RWPE2 (cell line): ENCODE measurements at regions not wholly inside any gene's neighbourhood (a gene's known extent, or its start where the extent isn't known, plus 50 kb on each side); places are given as distances from the start of the nearest gene placed in this dataset.

Experiments
- ATAC-seq: fragments of 200-7000 bp; cut with Tn5 transposase; 3 replicates; pipeline ENCODE4 v1.9.1; 2021; ENCODE audit warnings: low read depth
- DNase-seq: peaks from one replicate; pipeline ENCODE4 v3.0.0-alpha.2; 2020; ENCODE audit warnings: low spot score
- H3K27ac ChIP-seq: fragments of 450-650 bp; 2 replicates; pipeline ENCODE4 v1.5.1; 2017; ENCODE audit warnings: mild to moderate bottlenecking; ENCODE audit not compliant: poor library complexity, severe bottlenecking
- H3K27me3 ChIP-seq: fragments of 250-450 bp; sonication (Bioruptor Pico); 2 replicates; pipeline ENCODE4 v1.5.1; 2021; ENCODE audit warnings: mild to moderate bottlenecking, moderate library complexity; ENCODE audit not compliant: insufficient read depth, poor library complexity, severe bottlenecking
- H3K36me3 ChIP-seq: fragments of 250-450 bp; sonication (Bioruptor Pico); 2 replicates; pipeline ENCODE4 v1.5.1; 2020; ENCODE audit warnings: low read depth, mild to moderate bottlenecking, moderate library complexity
- H3K4me1 ChIP-seq: fragments of 250-450 bp; sonication (Bioruptor Pico); 2 replicates; pipeline ENCODE4 v1.5.1; 2021; ENCODE audit warnings: mild to moderate bottlenecking, moderate library complexity; ENCODE audit not compliant: insufficient read depth, poor library complexity, severe bottlenecking
- H3K4me3 ChIP-seq: fragments of 250-450 bp; sonication (Bioruptor Pico); 2 replicates; pipeline ENCODE4 v1.5.1; 2021; ENCODE audit warnings: mild to moderate bottlenecking, moderate library complexity; ENCODE audit not compliant: severe bottlenecking
- H3K9me3 ChIP-seq: fragments of 250-450 bp; sonication (Bioruptor Pico); 2 replicates; pipeline ENCODE4 v1.5.1; 2021; ENCODE audit warnings: mild to moderate bottlenecking, moderate library complexity; ENCODE audit not compliant: severe bottlenecking
- TF ChIP-seq, protein P1 (sequence below): fragments of 450-650 bp; IDR thresholded peaks from one replicate; pipeline ENCODE4 v1.5.1; 2017; ENCODE audit warnings: mild to moderate bottlenecking, moderate library complexity; ENCODE audit not compliant: poor library complexity, severe bottlenecking

DNA sequence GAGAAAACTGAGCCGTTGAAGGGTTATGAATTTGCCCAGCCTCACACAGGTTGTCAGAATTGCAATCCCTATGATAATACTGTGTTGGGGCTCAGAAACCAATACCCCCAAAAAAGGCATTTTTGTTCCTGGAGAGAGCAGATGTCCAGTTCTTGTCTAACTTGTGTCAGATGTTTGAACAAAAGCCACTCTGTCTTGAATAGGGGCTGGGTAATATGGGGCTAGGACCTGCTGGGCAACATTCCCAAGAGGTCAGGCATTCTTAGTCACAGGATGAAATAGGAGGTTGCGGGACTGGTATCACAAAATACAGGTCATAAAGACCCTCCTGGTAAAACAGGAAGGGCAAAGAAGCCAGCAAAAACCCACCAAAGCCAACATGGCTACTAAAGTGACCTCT, 482.1 kb downstream of the IPMK start:
- H3K27me3 ChIP-seq = no peaks in the 10 kb centered on the region
- peak; percentile 38; the same call in 1 of the 3 replicates for ATAC-seq
- no peak for DNase-seq
- H3K4me1 ChIP-seq = peaks cover 13% of the 10 kb centered on the region
- TF ChIP-seq, protein P1, sequence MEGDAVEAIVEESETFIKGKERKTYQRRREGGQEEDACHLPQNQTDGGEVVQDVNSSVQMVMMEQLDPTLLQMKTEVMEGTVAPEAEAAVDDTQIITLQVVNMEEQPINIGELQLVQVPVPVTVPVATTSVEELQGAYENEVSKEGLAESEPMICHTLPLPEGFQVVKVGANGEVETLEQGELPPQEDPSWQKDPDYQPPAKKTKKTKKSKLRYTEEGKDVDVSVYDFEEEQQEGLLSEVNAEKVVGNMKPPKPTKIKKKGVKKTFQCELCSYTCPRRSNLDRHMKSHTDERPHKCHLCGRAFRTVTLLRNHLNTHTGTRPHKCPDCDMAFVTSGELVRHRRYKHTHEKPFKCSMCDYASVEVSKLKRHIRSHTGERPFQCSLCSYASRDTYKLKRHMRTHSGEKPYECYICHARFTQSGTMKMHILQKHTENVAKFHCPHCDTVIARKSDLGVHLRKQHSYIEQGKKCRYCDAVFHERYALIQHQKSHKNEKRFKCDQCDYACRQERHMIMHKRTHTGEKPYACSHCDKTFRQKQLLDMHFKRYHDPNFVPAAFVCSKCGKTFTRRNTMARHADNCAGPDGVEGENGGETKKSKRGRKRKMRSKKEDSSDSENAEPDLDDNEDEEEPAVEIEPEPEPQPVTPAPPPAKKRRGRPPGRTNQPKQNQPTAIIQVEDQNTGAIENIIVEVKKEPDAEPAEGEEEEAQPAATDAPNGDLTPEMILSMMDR = no peak
- H3K4me3 ChIP-seq = no peak overlapping the region
- H3K36me3 ChIP-seq = no peaks in the 10 kb centered on the region
- H3K9me3 ChIP-seq = no peaks in the 10 kb centered on the region
- H3K27ac ChIP-seq = peak overlapping the region; percentile 37

DNA sequence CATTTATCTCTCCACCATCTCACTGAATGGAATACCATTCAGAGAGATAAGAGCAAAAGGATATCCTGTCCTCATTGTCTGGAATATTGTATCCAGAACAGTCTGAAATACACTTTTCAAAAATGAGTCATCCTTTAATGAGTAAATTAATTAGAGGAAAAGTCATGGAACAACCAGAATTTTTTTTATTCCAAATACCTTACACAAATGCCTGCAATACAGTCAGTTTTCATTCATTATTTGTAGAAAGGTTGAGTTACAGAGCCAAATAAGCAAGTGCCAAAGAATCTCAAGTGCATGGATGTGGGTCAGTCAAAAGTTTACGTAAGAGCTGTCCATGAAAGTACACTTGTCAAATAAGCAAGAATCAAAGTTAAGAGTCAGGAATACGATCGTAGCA, 482.6 kb downstream of the IPMK start:
- no peaks in the 10 kb centered on the region for H3K36me3 ChIP-seq
- ATAC-seq (peak; percentile 61; the same call in 2 of the 3 replicates), DNase-seq (no peak)
- no peak overlapping the region for H3K4me3 ChIP-seq
- TF ChIP-seq, protein P1 = no peak
- no peaks in the 10 kb centered on the region for H3K9me3 ChIP-seq
- no peaks in the 10 kb centered on the region for H3K27me3 ChIP-seq
- peaks cover 13% of the 10 kb centered on the region for H3K4me1 ChIP-seq
- H3K27ac ChIP-seq = peak overlapping the region; percentile 37

DNA sequence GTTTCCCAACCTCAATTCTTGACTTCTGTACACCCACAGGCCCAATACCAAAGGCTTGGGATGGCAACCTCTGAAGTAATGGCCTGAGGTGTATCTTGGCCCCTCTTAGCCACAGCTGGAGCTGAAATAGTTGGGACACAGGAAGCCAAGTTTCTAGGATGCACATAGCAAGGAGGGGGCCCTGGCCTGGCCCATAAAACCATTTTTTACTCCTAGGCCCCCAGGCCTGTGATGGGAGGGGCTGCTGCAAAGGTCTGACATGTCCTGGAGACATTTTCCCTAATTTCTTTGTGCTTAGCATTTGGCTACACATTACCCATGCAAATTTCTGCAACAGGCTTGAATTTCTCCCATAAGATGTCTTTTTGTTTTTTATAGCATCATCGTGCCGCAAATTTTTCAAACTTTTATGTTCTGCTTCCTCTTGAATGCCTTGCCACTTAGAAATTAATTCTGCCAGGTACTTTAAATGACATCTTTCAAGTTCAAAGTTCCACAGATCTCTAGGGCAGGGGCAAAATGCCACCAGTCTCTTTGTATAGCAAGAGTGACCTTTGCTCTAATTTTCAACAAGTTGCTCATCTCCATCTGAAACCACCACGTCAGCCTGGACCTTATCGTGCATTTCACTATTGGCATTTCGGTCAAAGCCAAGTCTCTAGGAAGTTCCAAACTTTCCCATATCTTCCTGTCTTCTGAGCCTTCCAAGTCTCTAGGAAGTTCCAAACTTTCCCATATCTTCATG, 490.8 kb downstream of the IPMK start:
- peaks cover 7% of the 10 kb centered on the region for H3K9me3 ChIP-seq
- TF ChIP-seq, protein P1 = no peak
- H3K27ac ChIP-seq = no peak overlapping the region
- no peaks in the 10 kb centered on the region for H3K4me1 ChIP-seq
- H3K4me3 ChIP-seq = no peak overlapping the region
- H3K27me3 ChIP-seq = no peaks in the 10 kb centered on the region
- no peaks in the 10 kb centered on the region for H3K36me3 ChIP-seq
- ATAC-seq (no peak), DNase-seq (no peak)

DNA sequence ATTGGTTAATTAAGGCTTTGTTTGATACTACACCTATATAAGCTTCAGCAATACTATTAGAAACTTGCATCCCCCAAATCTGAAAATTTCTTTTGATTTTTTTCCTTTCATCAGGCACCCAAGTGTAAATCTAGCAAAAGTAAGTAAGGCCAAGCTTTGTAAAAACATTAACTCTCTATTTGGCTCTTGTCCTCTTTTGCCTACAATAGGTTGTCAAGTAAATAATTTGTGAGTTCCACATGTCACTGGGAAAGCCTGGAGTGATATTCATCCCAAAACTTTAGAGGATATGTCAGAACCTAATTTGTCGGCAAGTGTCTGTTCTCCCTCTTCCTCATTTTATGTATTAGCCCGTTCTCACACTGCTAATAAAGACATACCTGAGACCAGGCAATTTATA, 492.4 kb downstream of the IPMK start:
- H3K9me3 ChIP-seq = peaks cover 7% of the 10 kb centered on the region
- no peak overlapping the region for H3K27ac ChIP-seq
- DNase-seq = no peak
- ATAC-seq = no peak
- H3K36me3 ChIP-seq = no peaks in the 10 kb centered on the region
- H3K4me1 ChIP-seq = no peaks in the 10 kb centered on the region
- TF ChIP-seq, protein P1 = no peak
- H3K27me3 ChIP-seq = no peaks in the 10 kb centered on the region
- H3K4me3 ChIP-seq = no peak overlapping the region

DNA sequence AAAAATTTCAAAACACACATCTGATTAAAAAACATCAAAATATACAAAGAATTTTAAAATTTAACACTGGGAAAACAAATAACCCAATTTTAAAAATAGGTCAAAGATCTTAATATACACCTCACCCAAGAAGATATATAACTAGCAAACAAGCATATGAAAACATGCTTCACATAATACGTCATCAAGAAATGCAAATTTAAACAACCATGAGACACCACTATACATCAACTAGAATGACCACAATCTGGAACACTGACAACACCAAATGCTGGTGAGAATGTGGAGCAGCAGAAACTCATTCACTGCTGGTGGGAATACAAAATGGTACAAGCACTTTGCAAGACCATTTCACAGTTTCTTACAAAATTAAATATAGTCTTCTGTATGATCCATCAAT, 498.4 kb downstream of the IPMK start:
- TF ChIP-seq, protein P1 = no peak
- Histone ChIP-seq H3K9me3 (no peaks in the 10 kb centered on the region), H3K27ac (no peak overlapping the region), H3K4me3 (no peak overlapping the region), H3K27me3 (no peaks in the 10 kb centered on the region), H3K4me1 (no peaks in the 10 kb centered on the region), H3K36me3 (no peaks in the 10 kb centered on the region)
- no peak for DNase-seq
- ATAC-seq = no peak
